Renal pelvis (tissue), 1 donor: ENCODE measurements at regions not wholly inside any gene's neighbourhood (a gene's known extent, or its start where the extent isn't known, plus 50 kb on each side); places are given as distances from the start of the nearest gene placed in this dataset.
A peak's percentile ranks its signal among the peaks of the same experiment; 100 is the strongest.
"Not testable (repeated sequence)": the region's sequence is repeated elsewhere in the genome, so short reads cannot be mapped to it uniquely, and the experiment has no call there.

Experiments used
- DNase-seq: peaks from one replicate; pipeline ENCODE4 v3.0.0-alpha.2; 2013

- not testable (repeated sequence) for DNase-seq
Measured at GRCh38 chr10:129213996-129214395, 253.0 kb upstream of the MGMT start.

GRCh38 chr10:129219364-129219763 lies 247.7 kb upstream of the MGMT start:
- DNase-seq: no peak

GRCh38 chr10:129222436-129222835 lies 244.6 kb upstream of the MGMT start:
- peak; percentile 48 for DNase-seq

GRCh38 chr10:129223363-129223762 lies 243.7 kb upstream of the MGMT start:
- DNase-seq: no peak

GRCh38 chr10:129224065-129224464 lies 243.0 kb upstream of the MGMT start:
- no peak for DNase-seq

- DNase-seq: no peak
Measured at GRCh38 chr10:129231821-129232220, 235.2 kb upstream of the MGMT start.

- DNase-seq: no peak
Measured at GRCh38 chr10:129233351-129234148, 233.5 kb upstream of the MGMT start.

GRCh38 chr10:129236274-129236691 lies 230.8 kb upstream of the MGMT start:
- DNase-seq: no peak

GRCh38 chr10:129241461-129241860 lies 225.6 kb upstream of the MGMT start:
- DNase-seq: no peak

GRCh38 chr10:129244298-129244697 lies 222.7 kb upstream of the MGMT start:
- DNase-seq: no peak

- no peak for DNase-seq
Measured at GRCh38 chr10:129244757-129245156, 222.3 kb upstream of the MGMT start.

GRCh38 chr10:129253161-129253864 lies 213.7 kb upstream of the MGMT start:
- DNase-seq: no peak

- DNase-seq: no peak
Measured at GRCh38 chr10:129253865-129254179, 213.2 kb upstream of the MGMT start.

GRCh38 chr10:129258283-129258923 lies 208.6 kb upstream of the MGMT start:
- no peak for DNase-seq

GRCh38 chr10:129259128-129259815 lies 207.8 kb upstream of the MGMT start:
- DNase-seq: no peak

GRCh38 chr10:129272176-129272575 lies 194.9 kb upstream of the MGMT start:
- no peak for DNase-seq

GRCh38 chr10:129272866-129273650 lies 194.0 kb upstream of the MGMT start:
- DNase-seq: no peak

- no peak for DNase-seq
Measured at GRCh38 chr10:129273860-129274259, 193.2 kb upstream of the MGMT start.

- no peak for DNase-seq
Measured at GRCh38 chr10:129274748-129275474, 192.1 kb upstream of the MGMT start.

- DNase-seq: no peak
Measured at GRCh38 chr10:129275886-129276285, 191.2 kb upstream of the MGMT start.

- DNase-seq: no peak
Measured at GRCh38 chr10:129277084-129277483, 190.0 kb upstream of the MGMT start.
